Endodermal cell (in vitro differentiated cells): ENCODE measurements at regions not wholly inside any gene's neighbourhood (a gene's known extent, or its start where the extent isn't known, plus 50 kb on each side); places are given as distances from the start of the nearest gene placed in this dataset.

Experiments used
- DNase-seq: peaks from one replicate; pipeline ENCODE4 v3.0.0-alpha.2; 2017
- H3K27ac ChIP-seq: 2 replicates; pipeline ENCODE4 v1.5.1; 2013; ENCODE audit warnings: mild to moderate bottlenecking, low read depth, low read length, moderate library complexity
- H3K27me3 ChIP-seq: 2 replicates; pipeline ENCODE4 v1.6.1; 2013; ENCODE audit warnings: mild to moderate bottlenecking, low read length, moderate library complexity; ENCODE audit not compliant: insufficient read depth, control insufficient read depth, poor library complexity, severe bottlenecking
- H3K36me3 ChIP-seq: 2 replicates; pipeline ENCODE4 v1.7.0; 2013; ENCODE audit warnings: mild to moderate bottlenecking, low read length, moderate library complexity; ENCODE audit not compliant: control insufficient read depth, insufficient read depth
- H3K4me1 ChIP-seq: one replicate; pipeline ENCODE4 v1.7.0; 2013; ENCODE audit warnings: low read length; ENCODE audit not compliant: control insufficient read depth, insufficient read depth
- H3K4me3 ChIP-seq: 2 replicates; pipeline ENCODE4 v1.5.1; 2013; ENCODE audit warnings: mild to moderate bottlenecking, low read length, moderate library complexity
- H3K9ac ChIP-seq: 2 replicates; pipeline ENCODE4 v1.6.1; 2013; ENCODE audit warnings: mild to moderate bottlenecking, low read length, moderate library complexity; ENCODE audit not compliant: poor library complexity, severe bottlenecking; ENCODE audit errors: extremely low read depth
- H3K9me3 ChIP-seq: 2 replicates; pipeline ENCODE4 v1.6.1; 2013; ENCODE audit warnings: mild to moderate bottlenecking, low read length, moderate library complexity; ENCODE audit not compliant: control insufficient read depth
- H3K27ac Mint-ChIP-seq: 2 replicates; pipeline ENCODE4 v1.8.0; 2020; ENCODE audit warnings: mixed read lengths
- H3K27me3 Mint-ChIP-seq: 2 replicates; pipeline ENCODE4 v1.8.0; 2021; ENCODE audit warnings: mild to moderate bottlenecking, mixed read lengths; ENCODE audit not compliant: insufficient read depth
- H3K36me3 Mint-ChIP-seq: 2 replicates; pipeline ENCODE4 v1.8.0; 2020; ENCODE audit warnings: low read depth, mixed read lengths
- H3K4me1 Mint-ChIP-seq: 2 replicates; pipeline ENCODE4 v1.8.0; 2020; ENCODE audit warnings: mixed read lengths
- H3K4me3 Mint-ChIP-seq: 2 replicates; pipeline ENCODE4 v1.8.0; 2020; ENCODE audit warnings: mild to moderate bottlenecking, moderate library complexity, mixed read lengths
- H3K9me3 Mint-ChIP-seq: 2 replicates; pipeline ENCODE4 v1.8.0; 2020; ENCODE audit warnings: mild to moderate bottlenecking, mixed read lengths
- CTCF ChIP-seq: fragments of 200-600 bp; sonication (generic); conservative IDR thresholded peaks from 2 replicates; pipeline ENCODE4 v1.5.0; 2021; ENCODE audit warnings: antibody characterized with exemption, mild to moderate bottlenecking
- WGBS, 2 experiments: methylation state at CpG; one replicate each; pipeline versions ENCODE4 v1.1.5 to v1.1.7; 2013; ENCODE audit warnings: missing lambda C conversion rate in 2 of 2, mixed read lengths in 1 of 2; ENCODE audit not compliant: insufficient coverage in 1 of 2, insufficient read length in 1 of 2; 5-methylcytosine and 5-hydroxymethylcytosine counted together

GRCh38 chr3:157888040-157888439, 218.2 kb downstream of the SHOX2 start:
- no peak for DNase-seq
- H3K9me3 Mint-ChIP-seq, result no peaks in the 10 kb centered on the region
- no peaks in the 10 kb centered on the region for H3K4me1 Mint-ChIP-seq

GRCh38 chr3:157876556-157876955, 229.7 kb downstream of the SHOX2 start:
- no peaks in the 10 kb centered on the region for H3K4me1 Mint-ChIP-seq
- H3K9me3 Mint-ChIP-seq, result peaks cover 35% of the 10 kb centered on the region
- Histone ChIP-seq H3K36me3 (no peaks in the 10 kb centered on the region), H3K27me3 (no peaks in the 10 kb centered on the region), H3K4me3 (no peak overlapping the region), H3K27ac (no peak overlapping the region), H3K9ac (no peak overlapping the region), H3K4me1 (no peaks in the 10 kb centered on the region), H3K9me3 (peaks cover 10% of the 10 kb centered on the region)
- WGBS, 2 experiments, result 43 to 73% methylated on average over 1 to 2 of the region's 2 CpGs
- no peaks in the 10 kb centered on the region for H3K36me3 Mint-ChIP-seq
- H3K27me3 Mint-ChIP-seq, result peaks cover 1% of the 10 kb centered on the region
- no peak for DNase-seq
- no peak overlapping the region for H3K4me3 Mint-ChIP-seq
- TF ChIP-seq CTCF, result no peak
- no peak overlapping the region for H3K27ac Mint-ChIP-seq

More at GRCh38 chr3:157888040-157888439, 218.2 kb downstream of the SHOX2 start:
- Histone ChIP-seq H3K27ac (no peak overlapping the region), H3K4me3 (no peak overlapping the region), H3K36me3 (no peaks in the 10 kb centered on the region), H3K4me1 (no peaks in the 10 kb centered on the region), H3K27me3 (no peaks in the 10 kb centered on the region), H3K9ac (no peak overlapping the region), H3K9me3 (no peaks in the 10 kb centered on the region)
- Mint-ChIP-seq H3K27ac (no peak overlapping the region), H3K27me3 (no peaks in the 10 kb centered on the region), H3K36me3 (no peaks in the 10 kb centered on the region), H3K4me3 (no peak overlapping the region)
- peak; percentile 51 for TF ChIP-seq CTCF
- WGBS, 2 experiments, result 90% methylated on average over 1 of the region's 1 CpG; no CpG with 5 or more reads in 1 of the 2 experiments

GRCh38 chr3:157872902-157873301, 233.3 kb downstream of the SHOX2 start:
- 100% methylated on average over 1 of the region's 1 CpG for WGBS, 2 experiments
- no peak overlapping the region for H3K4me3 Mint-ChIP-seq
- H3K27me3 ChIP-seq, result no peaks in the 10 kb centered on the region
- no peaks in the 10 kb centered on the region for H3K4me1 ChIP-seq
- no peaks in the 10 kb centered on the region for H3K27me3 Mint-ChIP-seq
- no peaks in the 10 kb centered on the region for H3K9me3 ChIP-seq
- H3K4me1 Mint-ChIP-seq, result peaks cover 11% of the 10 kb centered on the region
- DNase-seq, result no peak
- H3K4me3 ChIP-seq, result no peak overlapping the region
- H3K27ac ChIP-seq, result no peak overlapping the region
- peaks cover under 1% of the 10 kb centered on the region for H3K9me3 Mint-ChIP-seq
- no peak overlapping the region for H3K27ac Mint-ChIP-seq
- no peaks in the 10 kb centered on the region for H3K36me3 Mint-ChIP-seq
- H3K36me3 ChIP-seq, result no peaks in the 10 kb centered on the region
- no peak overlapping the region for H3K9ac ChIP-seq
- TF ChIP-seq CTCF, result no peak
